ENCODE measurements at regions not wholly inside any gene's neighbourhood (a gene's known extent, or its start where the extent isn't known, plus 50 kb on each side); places are given as distances from the start of the nearest gene placed in this dataset.

GRCh38 chr5:114657342-114658130 lies 295.7 kb downstream of the KCNN2 start:
- DNase-seq (ENCODE audit: low spot score): no peak

DNA sequence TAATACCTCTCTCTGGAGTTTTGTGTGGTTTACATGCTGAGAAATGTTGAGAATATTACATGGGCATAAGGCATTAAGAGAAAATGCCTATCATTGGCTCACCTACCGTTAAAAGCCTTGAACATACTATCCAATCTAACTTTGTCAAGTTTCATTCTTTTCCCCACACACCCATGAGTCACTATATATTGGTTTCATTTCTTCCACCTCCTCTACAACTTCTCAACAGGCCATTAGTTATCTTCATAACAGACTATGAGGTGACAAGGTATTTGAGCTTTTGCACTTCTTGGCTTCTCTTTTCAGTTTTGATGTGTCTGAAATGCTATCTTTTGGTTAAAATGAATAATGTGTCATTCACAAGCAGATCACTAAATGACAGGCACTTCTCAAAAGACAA lies 288.0 kb downstream of the KCNN2 start:
- DNase-seq (ENCODE audit: low spot score): no peak

DNA sequence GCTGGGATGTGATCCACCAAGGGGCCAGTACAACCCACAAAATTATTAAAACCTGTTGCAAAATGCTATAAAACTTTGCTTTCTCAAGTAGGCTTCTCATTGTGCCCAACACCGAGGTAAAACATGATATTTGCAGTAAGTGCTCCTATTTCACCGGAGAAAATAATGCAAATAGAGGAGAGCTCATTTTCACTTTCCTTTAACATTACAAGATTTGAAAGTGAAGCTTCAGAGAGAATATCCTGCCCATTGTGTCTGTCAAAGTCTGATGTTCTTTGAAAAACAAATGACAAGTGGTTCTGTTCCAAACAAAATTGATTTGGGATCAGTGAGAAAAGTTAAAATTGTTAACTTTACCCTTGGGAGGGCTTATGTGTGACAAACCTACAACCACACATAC lies 287.1 kb downstream of the KCNN2 start:
- DNase-seq (ENCODE audit: low spot score): no peak

DNA sequence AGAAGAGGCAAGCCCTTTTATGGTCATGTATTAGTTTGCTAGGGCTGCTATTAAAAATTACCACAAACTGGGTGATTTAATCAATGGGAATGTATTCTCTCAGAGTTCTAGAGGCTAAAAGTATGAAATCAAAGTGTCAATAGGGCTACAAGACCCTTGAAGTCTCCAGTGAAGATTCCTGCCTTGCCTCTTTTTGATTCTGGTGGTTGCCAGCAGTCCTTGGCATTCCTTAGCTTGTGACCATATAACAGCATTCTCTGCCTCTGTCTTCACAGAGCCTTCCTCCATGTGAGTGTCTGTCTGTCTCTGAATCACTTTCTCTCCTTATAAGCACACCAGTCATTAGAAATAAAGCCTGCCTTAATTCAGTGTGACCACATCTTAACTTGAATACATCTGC lies 282.7 kb downstream of the KCNN2 start:
- no peak for DNase-seq (ENCODE audit: low spot score)

GRCh38 chr5:114636271-114636670 lies 274.4 kb downstream of the KCNN2 start:
- no peak for DNase-seq (ENCODE audit: low spot score)

DNA sequence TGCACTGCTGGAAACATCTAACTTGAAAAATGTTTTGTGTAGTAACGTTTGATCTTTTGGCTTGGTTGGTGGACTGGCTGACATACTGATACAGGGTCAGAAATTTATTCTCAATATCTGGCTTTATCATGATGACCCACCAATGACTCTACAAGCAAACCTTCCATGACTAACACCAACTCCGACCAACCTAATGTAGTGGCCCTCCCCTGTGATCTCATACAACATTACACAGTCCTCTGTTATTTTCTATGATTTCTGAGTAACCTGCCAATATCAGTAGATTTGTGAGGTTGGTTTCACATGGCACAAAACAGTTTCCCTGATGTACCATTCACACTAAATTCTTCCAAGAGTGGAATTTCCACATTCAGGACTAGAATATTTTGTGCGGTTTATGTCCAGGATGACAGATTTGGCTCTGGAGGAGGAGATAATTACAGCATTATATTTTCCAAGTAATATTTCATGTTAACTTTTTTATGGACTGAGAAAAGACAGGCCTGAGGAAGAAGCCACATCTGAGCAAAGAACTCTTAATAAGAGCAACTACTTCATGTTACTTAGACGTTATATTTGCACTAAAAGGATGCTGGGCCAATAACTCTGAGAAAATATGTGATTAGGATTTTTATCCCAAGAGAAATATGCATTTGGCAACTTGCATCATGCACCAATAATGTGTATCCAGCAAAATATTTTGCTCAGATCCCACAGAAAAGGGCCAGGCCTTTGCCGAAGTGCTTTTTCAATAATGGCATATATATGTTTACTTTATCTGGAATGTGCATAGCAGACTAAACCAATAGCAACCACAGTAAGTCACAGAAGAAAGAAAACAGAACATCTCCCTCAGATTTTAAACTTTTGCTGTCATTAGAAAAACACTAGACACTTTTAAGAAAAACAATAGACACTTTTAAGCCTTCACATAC lies 273.4 kb downstream of the KCNN2 start:
- DNase-seq (ENCODE audit: low spot score): no peak

- DNase-seq (ENCODE audit: low spot score): no peak
Measured at GRCh38 chr5:114634517-114634916, 272.6 kb downstream of the KCNN2 start.

DNA sequence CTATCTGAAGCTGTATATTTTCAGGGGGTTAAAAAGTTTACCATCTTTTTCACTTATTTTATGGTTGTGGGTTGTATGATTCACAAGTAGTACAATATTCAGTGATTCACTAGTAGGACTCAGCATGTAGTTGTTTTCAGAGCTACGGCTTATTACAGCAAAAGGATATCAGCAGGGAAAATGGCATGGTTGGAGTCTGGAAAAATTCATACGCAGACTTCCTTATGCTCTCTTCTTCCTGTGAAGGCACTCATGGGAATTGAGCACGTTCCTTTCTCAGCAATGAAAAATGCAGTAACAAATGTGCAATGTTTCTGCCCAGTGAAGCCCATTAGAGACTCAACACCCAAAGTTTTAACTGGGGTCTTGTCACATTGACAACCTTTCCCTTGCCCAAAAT lies 250.5 kb downstream of the KCNN2 start:
- DNase-seq (ENCODE audit: low spot score): no peak

DNA sequence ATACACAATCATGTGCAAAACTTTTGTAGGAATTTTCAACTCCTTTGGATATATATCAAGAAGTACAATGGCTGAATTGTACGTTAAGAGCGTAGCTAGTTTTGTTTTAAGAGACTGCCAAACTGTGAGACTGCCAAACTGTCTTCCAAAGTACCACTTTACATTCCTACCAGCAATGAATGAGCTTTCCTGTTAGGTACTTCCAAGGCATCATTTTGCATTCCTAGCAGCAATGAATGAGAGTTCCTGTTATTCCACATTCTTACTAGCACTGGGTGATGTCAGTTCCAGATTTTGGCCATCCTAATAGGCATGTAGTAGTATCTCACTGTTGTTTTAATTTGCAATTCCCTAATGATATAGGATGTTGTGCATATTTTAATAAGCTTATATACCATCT lies 219.3 kb downstream of the KCNN2 start:
- no peak for DNase-seq (ENCODE audit: low spot score)

GRCh38 chr5:114565871-114566270 lies 204.0 kb downstream of the KCNN2 start:
- no peak for DNase-seq (ENCODE audit: low spot score)

- no peak for DNase-seq (ENCODE audit: low spot score)
Measured at GRCh38 chr5:114565139-114565538, 203.3 kb downstream of the KCNN2 start.

- no peak for DNase-seq (ENCODE audit: low spot score)
Measured at GRCh38 chr5:114561415-114561814, 199.5 kb downstream of the KCNN2 start.
